NCI-H1694 treated with DMSO at 0.1 percent for 48 hours (cell line): ENCODE measurements at regions not wholly inside any gene's neighbourhood (a gene's known extent, or its start where the extent isn't known, plus 50 kb on each side); places are given as distances from the start of the nearest gene placed in this dataset.
A peak's percentile ranks its signal among the peaks of the same experiment; 100 is the strongest.
"Not testable (repeated sequence)": the region's sequence is repeated elsewhere in the genome, so short reads cannot be mapped to it uniquely, and the experiment has no call there.

Source experiments
- DNase-seq: peaks from one replicate; lab custom pipeline; 2025; lab: John Stamatoyannopoulos, UW

- DNase-seq, result no peak
These were observed 146.6 kb upstream of the DGKB start for GRCh38 chr7:15049157-15049556.

GRCh38 chr7:15046861-15047260 is 144.3 kb upstream of the DGKB start:
- DNase-seq, result no peak

- no peak for DNase-seq
These were observed 141.4 kb upstream of the DGKB start for GRCh38 chr7:15043931-15044330.

DNA sequence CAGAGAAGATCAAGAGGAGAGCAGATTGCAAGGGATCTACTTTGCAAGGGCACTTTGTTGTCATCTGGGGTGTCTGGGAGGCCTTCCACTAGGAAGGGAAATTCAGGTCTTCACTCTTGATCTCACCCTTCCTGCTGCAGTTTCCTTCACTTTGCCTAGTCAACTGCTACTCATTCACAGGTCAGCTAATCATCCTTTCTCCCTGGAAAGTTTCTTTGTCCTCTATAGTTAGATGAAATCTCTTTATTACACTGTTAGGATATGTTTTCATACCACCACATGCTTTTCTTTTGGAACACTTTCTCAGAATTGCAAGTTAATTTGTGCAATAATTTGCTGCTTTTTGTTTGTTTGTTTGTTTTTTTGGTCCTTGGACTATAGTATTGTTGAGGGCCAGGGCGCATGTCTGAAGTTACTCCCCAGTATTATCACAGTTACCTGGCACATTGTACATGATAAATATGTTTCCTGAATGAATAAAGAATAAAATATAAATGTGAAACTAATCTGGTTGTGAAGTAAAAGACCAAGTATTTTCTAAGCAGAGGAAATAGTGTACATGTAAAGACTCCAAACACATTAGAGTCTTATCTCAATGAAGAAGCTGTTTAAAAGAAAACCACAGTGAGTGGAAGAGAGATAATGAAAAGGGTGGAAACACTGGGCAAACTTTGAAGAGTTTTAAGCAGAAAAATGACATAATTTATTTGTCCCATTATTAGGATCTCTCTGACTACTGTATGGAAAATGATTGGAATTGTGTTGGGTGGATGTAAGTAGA is 139.9 kb upstream of the DGKB start:
- no peak for DNase-seq

GRCh38 chr7:15041226-15041625 is 138.7 kb upstream of the DGKB start:
- no peak for DNase-seq

DNA sequence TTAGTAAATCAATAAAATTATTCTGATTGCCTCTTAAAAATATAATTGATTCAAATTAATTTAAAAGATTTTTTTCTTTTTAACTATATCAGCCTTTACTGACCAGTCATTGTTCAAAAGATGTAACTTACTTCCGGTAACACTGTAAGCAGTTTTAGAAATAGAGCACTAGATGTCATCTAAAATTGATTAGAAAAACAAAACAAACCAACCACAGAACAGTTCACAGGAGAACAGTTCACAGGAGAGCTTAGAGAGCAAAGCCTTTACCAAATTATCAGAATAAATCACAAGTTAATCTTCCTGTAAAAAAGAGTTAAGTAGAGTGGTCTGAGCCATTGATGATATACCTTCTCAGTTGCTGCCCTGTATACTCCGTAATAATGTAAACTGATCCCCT is 133.3 kb upstream of the DGKB start:
- no peak for DNase-seq

DNA sequence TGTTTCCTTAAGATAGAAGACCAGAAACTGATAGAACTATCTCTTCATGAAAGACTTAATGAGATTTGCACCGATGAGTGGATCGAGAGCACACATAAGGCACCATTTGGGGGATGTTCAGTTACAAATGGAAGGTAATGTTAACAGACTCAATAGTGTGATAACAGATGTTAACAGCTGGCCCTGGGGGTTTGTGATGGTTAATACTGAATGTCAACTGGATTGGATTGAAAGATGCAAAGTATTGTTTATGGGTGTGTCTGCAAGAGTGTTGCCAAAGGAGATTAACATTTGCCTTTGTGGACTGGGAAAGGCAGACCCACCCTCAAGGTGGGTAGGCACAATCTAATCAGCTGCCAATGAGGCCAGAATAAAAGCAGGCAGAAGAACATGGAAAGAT is 130.5 kb upstream of the DGKB start:
- no peak for DNase-seq

- no peak for DNase-seq
These were observed 116.4 kb upstream of the DGKB start for GRCh38 chr7:15018981-15019380.

GRCh38 chr7:15016766-15017165 is 114.2 kb upstream of the DGKB start:
- no peak for DNase-seq

- DNase-seq, result no peak
These were observed 113.7 kb upstream of the DGKB start for GRCh38 chr7:15016315-15016667.

DNA sequence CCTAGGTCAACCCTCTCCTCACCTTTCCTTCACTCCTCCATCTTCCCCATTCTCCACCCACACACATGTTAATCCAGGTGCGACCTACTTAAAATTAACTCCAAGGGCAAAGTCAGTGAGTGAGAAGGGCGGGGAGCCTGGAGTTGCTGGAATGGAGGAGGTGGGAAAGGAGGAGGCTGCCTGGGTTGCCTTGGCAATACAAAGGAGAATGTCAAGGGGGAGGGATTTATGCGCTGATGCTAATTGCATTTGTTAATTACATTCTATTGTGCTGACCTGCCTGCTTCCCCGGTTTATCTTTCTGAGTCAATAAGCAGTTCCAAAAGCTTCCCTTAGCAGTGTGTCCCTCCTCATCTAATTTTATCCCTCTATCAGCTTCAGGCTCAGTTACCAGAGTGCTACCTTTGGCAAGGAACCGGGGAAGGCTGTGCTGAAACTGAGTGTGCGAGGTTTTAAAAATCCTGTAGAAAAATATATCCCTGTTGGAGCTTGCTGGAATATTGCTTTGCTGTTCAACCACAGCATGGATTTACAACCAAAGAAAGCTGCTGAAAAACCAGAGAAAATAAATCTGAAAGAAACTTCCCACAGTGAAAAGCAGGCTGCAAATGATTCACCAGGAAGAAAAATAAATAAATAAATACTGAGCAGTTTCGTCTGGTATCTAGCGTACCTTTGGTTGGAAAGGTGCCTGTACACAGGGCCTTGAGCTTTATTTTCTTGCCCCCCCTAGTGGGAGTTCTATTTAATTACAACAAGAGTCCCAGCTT is 113.2 kb upstream of the DGKB start:
- peak; percentile 93 for DNase-seq

GRCh38 chr7:15012135-15012534 is 109.6 kb upstream of the DGKB start:
- DNase-seq, result no peak

DNA sequence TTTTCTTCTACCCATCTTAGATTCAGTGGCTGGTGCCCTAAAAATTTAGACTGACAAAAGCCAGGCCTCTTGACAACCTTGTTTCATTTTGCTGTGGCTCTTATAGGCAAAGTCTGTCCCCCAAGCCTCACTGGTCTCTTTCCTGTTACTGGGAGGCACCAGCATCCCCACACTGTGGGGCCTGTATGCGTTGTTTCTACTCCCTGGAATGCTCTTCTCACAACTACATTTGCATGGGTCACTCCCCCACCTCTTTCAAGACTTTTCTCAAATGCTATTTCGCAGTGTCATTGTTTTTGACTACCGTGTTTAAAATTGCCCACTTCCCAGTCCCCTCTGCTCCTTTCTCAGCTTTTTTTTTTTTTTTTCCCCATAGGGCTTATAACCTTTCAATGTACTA is 108.7 kb upstream of the DGKB start:
- DNase-seq, result no peak

DNA sequence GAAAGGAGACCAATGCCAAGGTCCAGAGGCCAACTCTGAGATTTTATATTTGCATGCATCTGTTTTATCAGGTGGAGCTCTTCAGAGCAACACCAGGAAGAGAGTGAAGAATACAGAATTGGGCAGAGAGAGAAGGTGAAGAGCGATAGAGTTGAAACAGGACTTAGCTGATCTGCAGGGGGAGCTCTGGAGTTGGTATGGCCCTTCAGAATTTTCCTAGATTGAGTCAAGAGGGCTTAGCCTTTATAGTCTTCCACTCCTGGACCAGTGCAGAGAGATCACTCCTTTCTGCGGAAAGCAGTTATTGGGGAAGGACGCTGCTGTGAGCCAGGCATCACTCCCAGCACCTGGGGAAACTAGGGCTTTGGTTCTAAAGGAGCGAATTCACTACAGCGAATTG is 105.0 kb upstream of the DGKB start:
- DNase-seq, result no peak

- no peak for DNase-seq
These were observed 103.1 kb upstream of the DGKB start for GRCh38 chr7:15005672-15006071.

GRCh38 chr7:15000157-15000556 is 97.6 kb upstream of the DGKB start:
- no peak for DNase-seq

GRCh38 chr7:14999331-14999730 is 96.8 kb upstream of the DGKB start:
- DNase-seq, result no peak

DNA sequence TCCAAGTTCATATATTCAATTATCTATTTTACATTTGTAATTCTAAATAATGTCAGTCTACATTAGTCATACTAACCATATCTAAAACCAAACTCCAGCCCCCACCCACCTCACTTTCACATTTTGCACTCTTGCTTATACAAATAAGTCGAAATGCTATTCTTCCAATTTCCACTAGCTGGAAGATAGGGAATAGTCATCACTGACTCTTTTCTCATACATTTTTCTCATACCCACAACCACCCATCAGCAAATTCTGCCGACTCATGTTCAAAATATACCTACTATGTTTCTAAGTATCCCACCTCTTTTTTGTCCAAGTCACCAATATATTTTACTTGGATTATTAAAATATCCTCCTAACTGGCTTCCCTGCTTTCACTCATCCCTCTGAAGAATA is 93.2 kb upstream of the DGKB start:
- DNase-seq, result no peak

DNA sequence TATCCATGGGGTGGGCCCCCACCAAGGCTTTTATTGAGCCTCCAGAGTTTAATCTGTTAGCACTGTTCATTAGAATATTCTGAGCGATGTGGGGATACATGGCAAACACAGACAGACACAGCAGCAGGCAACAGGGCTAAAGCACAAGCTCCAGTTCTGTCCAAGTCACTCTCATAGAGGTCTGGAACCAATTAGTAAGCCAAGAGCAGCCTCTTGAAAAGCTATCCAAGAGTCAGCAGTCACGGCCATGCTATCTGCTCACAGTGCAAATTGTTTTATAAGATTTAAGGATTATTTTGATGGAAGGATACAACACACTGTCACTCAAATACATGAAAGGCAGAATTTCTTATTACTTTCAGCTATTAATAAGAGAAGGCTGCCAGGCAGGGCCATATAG is 86.4 kb upstream of the DGKB start:
- no peak for DNase-seq

DNA sequence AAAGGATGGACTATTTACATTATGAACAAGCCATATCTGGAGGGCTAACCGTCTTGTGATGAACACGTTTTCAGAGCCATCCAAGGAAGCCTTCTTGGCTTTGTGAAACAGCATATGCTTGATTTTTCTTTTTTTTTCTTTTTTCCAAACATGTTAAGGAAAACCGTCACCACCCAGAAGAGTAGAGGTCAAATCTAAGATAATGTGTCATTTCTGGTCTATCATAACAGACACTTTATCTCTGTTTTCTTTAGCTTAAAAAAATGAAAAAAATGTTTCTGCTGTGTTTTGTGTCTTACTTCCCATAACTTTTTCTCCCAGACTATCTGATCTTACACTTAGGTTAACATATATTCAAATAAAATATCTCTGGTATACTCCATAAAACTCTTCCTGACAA is 76.1 kb upstream of the DGKB start:
- no peak for DNase-seq

- DNase-seq, result no peak
These were observed 72.1 kb upstream of the DGKB start for GRCh38 chr7:14974688-14975087.

DNA sequence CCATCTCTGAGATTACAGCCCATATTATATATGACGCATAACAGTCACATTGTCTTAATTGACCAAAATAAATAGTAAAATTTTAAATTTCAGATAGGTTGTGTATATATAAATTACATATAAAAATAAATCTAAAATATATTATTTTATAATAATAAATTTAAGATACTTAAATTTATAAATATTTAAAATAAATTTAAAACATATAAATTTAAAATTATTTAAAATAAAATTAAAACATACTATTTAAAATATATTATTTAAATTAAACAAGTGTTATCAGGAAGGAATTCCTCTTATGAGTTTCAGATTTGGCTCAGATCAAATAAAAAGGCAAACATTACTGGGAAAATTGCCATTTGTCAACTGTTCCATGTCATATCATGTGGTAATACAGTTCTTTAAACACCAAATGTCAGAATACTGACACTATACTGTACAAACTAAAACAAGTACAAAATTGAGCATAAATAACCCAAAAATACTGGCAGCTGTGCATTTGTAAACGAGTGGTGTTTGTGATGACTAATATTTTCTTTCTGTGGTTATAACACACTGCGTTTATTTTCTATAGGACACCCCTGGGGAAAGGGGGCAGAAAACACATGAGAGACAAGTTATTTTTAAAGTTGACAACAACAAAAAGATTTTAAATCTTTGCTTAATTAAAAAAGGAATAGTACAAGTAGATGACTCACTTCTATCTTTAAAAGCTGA is 71.3 kb upstream of the DGKB start:
- DNase-seq, result peak; percentile 85

- DNase-seq, result not testable (repeated sequence)
These were observed 69.1 kb upstream of the DGKB start for GRCh38 chr7:14971678-14972077.
